GM19467 (cell line): ENCODE measurements at regions not wholly inside any gene's neighbourhood (a gene's known extent, or its start where the extent isn't known, plus 50 kb on each side); places are given as distances from the start of the nearest gene placed in this dataset.
"Not testable (repeated sequence)": the region's sequence is repeated elsewhere in the genome, so short reads cannot be mapped to it uniquely, and the experiment has no call there.

Experiments
- ATAC-seq: cut with Tn5 transposase; IDR thresholded peaks from one replicate; pipeline ENCODE4 v1.9.1; 2021; ENCODE audit warnings: mild to moderate bottlenecking, moderate library complexity; ENCODE audit not compliant: unreplicated experiment

DNA sequence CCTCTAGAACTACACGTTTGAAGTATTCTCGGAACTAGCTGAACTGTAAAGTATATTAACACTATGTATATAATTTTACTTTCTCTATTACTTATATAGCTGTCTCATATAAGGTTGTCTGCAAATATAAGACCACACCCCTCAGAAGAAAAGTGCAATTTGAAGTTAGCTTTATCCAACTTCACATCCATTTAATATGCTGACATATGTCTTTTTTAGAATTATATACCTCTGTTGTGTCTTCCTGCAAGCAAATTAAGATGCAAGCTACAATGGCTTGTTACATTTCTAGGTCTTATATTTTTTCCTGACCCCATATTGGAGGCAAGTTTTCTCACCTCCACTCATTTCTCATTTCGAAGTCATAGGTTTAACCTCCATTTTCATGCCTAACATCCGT, 349.0 kb upstream of the AGA start:
- ATAC-seq: no peak

DNA sequence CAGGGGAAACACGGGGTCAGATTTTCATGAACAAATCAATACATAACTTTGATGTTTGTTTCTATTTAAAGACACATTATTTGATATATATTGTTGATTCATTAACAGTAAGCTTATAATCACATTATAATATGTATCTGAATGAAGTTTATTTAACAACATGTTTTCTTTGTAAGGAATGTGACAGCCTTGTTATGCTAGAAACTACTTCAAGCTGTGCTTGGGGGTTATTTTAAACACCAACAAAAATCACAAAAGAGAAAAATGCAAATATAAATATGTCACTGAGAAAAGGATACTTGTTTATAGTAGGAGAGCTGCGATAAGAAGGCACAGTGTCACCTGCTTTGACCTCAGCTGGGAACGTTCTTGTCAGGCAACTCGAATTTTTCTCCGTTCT, 354.6 kb upstream of the AGA start:
- no peak for ATAC-seq

DNA sequence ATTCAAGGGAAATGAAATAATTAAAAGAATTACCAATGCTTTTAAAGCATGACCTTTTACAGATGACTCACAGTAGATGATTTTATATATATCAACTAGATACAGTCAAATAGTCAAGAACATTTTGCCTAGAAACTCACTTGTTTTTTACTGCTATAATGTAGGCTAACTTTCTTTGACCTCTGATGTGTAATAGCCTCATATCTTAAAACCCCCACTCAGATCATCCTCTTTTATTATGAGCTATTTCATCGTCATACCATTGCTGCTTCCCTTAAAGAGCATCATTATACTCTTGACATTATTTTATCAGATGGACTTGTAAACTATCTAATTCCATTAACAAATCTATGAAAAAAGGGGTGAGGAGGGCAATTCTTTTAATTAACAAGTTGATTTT, 355.9 kb upstream of the AGA start:
- ATAC-seq: no peak

DNA sequence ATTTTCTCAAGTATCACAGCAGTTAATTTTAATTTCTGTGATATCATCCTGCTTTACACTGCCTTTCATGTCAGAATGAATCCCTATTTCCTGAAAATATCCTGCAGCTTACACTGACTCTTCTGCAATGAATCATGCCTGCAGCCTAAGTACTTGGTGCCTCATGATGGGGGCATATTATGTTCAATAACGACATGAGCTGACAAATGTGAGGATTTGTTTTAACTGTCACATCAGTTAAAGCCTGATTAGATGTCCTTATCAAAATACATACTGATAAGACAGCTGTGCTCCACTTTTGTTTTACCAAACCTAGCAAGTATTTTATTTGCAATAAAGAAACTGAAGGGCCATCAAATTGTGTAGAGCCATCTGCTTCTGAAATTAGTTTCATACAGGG, 359.9 kb upstream of the AGA start:
- no peak for ATAC-seq

DNA sequence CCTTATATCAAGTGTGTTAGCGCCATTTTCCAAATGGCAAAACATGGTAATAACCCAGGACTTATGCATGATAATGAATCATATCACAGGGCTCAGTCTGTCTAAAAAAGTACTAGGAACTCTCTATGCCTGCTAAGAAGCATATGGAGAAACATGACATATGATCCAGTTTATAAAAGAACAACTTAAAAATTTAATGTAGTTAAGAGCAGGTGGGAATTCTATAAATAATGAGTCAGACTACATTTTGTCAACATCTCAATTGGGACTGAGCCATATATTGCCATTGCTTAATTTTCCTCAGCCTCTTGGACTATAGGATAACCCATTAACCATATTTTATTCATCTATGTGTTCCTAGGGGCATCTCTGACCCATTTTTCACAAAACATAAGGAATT, 360.4 kb upstream of the AGA start:
- no peak for ATAC-seq

DNA sequence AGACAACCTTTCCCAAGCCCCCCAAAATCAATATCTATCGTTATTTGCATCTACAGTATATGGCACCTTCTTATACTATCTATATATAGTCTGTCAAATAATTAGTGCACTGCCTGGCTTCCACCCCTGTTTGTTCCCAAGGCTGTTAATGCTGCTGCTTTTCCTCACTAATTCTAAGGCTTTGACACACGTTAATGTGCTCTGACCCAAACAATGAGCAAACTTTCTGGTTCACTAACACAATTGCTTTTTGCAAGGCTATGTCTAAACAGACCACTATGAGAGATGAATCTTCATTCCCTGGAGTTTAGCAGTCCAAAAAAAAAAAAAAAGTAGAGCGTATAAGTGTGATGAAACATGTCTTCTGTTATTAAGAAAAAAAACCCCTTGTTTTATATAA, 360.9 kb upstream of the AGA start:
- ATAC-seq: no peak

DNA sequence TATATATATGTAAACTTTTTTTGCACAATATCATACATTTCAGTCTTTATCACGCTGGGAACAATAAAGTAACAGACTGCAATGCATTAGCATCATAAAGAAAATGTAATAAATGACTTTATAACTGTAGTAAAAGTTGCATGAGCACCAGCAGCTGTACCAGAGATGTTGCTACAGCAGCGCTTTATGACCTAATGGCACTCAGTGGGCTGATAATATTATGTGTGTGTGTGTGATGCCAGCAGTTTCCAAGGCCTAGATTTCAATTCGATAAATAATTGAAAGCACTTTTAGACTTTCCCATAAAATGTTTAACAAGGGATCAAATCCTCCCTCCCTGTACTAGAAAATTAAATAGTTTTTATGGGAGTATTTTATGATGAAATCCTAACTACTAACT, 367.6 kb upstream of the AGA start:
- no peak for ATAC-seq

DNA sequence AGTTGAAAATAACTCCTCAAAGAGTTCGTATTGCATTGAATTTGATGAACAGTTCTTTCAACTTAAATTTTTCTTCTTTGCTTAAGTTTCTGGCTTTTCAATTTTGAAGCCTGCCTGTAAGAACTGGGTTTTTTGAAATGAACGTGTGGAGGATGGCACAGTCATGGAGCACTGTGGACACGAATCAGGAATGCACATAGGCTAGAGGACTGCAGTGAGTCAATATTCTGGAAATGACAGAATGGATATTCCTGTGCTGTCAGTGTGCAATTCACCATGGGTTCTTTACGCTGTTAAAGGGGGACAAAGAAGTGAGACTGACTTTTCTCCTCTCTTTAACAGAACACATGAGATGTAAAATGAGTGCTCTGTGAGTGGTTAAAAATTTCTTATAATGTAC, 368.0 kb upstream of the AGA start:
- no peak for ATAC-seq

DNA sequence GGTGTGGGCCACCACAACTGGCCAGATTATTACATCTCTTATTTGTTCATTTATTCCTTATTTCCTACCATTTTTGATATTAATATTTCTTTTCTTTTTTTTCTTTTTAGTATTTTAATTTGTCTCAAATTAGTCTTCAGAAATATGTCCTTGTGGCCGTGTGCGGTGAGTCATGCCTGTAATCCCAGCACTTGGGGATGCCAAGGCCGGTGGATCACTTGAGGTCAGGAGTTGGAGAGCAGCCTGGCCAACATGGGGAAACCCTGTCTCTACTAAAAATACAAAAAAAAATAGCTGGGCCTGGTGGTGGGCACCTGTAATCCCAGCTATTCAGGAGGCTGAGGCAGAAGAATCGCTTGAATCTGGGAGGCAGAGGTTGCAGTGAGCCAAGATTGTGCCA, 376.2 kb upstream of the AGA start:
- not testable (repeated sequence) for ATAC-seq

DNA sequence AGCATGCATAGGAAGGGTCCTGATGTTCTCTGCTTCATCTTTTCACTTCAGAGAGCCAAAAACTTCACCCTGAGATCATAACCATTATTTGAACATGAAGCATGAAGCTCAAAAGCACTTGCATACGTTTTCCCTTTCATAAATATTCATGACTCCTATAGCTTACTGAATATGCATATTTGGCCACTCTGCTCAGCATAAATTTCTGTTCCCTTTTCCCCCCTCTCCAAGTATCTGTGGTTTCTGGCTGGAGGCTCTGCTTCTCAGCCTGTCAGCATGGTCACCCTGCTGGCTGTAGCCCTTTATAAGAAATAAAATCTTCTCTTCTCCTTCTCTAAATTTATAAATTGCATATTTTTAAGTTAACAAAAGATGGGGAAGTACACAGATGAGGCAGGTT, 384.7 kb upstream of the AGA start:
- ATAC-seq: no peak

DNA sequence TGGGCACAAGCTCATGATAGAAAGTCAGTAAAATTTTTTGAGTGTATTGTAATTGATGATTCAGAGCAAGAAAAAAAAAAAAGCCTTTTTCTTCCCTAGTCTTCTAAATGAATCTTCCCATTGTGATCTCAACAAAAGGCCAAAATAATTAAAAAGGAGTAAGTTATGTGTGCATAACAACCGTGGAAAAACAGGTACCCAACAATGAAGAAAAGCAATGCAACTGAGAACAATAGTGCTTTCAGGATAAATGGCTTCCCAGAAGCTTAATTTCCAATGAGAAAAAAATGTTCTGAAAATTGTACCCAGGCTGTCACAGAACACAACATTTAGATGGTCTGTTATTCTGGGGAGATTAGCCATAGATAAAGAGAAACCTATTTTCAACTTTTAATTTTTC, 399.0 kb upstream of the AGA start:
- no peak for ATAC-seq

DNA sequence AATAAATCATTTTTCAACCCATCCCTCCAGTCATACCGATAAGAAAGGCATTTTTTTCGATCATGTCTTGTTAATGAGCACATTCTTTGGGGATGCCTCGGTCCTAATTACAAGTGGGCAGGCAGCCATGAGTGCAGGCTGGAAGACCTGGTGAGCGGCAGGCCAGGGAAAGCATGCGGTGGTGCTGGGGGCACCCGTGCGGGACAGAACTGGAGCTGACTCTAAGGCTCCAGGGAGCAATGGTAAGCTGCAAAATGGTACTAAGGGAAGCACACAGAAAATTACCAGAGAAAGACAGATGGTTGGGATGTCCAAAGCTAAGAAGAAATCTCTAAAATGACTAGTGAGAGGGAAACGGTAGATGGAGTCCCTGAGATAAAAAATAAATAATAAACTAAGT, 411.0 kb upstream of the AGA start:
- ATAC-seq: no peak

DNA sequence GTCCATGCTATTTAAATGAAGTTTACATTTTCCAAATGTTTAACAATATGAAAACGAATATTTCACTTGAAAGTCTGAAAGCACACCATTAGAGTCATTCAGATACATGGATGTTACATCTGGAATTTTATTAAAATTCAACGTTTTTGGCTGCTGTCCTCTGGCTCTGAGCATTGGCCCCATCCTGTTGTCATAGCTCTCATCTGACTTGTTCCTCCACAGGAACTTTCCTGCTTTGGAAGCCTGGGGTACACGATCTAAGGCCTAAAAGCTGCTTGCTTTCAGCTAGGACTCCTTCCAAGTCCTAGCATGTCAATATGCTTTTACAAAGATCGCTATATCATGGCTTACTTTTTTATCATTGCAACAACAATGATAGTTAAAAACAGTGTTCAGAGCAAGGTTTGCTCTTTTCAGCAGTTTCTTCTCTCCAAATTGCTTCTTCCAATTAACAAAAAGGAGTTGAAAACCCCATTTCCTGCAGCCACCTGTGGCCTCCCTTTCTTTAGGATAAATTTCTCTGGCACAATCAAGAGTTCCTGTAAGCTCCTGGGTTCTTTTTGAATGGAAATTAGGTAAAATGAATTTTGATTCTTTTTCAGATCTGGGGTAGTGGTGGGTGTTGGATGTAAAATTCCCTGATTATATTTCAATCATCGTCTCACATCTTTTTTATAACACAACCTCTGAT, 413.4 kb upstream of the AGA start:
- ATAC-seq: no peak

DNA sequence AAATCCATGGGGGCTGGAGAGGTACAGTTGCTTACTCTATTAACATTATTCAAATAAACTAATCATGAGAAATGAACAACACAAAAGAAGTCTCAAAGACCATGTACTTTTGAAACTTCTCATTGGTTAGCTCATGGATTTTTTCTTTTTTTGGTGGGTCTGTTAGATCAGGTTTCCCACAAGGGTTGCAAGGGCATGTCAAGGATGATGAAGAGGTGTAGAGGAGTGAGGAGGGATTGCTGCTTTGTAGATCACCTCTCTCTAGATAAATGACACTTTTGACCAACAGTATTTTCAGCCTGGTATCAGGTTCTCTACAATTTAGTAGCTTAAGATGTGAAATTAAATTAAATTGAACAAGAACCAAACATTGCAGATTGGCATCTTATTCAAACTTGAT, 417.9 kb upstream of the AGA start:
- no peak for ATAC-seq

DNA sequence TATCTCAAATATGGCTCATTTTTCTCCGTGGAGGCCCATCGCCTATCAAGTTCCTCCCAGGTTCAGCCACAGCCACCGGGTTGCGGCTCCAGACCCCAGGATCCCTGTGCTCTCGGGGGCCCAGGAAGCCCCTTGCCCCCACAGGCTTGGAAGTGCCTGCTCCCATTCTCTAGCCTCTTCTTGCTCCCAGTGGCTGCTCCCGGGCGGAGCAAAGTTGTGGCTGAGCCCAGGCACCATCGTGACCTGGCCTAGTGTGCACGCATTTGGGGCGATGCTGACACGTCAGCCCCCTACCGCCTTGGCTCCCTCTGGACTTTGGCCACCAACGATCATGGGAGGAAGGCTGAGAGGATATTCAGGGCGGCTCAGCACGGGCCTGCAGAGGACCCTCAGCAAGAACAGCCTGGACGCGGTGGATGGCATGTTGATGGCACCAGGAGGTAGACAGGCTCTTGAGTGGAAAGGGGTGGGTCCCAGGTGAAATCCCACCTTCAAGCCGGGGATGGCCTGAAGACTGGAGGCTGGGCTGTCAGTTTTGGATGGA, 419.4 kb upstream of the AGA start:
- no peak for ATAC-seq

DNA sequence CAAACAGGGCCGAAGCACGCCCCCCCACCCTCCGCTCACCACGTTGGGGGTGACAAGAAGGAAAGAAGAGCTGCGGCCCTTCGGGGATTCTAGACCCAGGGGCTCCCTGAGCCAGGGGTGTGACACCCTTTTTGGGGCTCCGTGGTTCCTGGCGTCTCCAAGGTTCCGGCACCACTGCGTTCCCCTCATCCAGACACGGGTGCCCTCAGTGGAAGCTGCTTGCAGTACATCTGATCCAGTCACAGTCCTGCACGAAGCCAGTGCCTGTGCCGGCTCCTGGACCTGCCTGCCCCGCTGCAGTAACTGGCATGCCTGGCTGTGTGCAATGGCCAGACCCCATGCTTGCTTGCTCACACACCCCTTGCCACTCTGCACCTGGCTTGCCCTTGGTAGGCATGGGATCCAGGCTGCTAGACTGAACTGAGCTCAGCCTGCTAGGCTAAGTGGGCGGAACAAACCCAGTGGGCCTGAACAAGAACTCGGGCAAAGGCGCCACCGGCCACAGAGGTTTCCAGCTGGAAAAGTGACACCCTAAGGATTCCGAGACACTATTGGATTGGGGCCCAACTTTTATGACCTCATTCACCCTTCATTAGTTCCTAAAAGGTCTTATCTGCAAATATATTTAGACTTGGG, 420.4 kb upstream of the AGA start:
- ATAC-seq: no peak

DNA sequence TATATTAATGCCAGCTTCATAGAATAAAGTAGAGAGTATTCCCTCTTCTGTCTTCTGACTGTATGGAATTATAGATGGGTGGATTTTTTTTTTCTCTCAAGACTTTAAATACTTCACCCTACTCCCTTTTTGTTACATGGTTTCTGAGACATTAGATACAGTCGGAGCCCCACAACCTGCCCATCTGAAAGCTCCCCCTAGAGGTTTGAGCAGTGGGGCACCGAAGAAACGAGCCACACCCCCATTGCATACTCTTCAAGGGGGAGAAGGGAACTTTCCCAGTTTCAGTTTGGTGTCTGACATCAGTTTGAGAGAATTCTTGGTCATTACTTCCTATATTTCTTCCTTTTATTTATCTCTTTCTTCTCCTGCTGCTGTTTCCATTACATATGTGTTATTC, 437.6 kb upstream of the AGA start:
- no peak for ATAC-seq

DNA sequence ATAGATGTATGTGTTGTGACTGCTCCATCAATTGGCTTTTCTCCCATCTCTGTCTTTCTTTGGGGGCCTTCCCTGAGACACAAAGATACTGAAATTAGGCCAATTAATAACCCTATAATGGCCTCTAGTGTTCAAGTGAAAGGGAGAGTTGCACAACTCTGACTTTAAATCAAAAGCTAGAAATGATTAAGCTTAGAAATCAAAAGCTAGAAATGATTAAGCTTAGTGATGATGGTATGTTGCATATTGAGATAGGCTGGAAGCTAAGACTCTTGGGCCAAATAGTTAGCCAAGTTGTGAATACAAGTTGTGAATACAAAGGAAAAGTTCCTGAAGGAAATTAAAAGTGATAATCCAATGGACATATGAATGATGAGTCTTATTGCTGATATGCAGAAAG, 452.9 kb upstream of the AGA start:
- ATAC-seq: no peak

DNA sequence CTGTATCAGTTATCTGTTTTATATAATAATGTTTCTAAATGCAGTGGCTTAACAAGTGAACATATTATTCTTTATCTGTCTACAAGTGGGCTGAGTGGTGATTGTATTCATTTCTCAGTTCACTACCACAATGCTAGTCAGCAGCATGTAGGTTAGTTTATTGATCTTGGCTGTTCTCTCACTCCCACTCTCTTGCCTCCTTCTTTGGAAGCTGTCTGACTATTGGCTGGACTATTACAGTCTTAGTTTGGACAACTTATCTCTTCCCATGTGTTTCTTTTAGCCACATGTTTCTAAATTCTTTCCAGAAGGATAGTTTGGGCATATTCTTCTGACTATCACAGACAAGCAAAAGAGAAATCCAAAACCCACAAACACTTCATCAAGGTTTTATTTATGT, 459.5 kb upstream of the AGA start:
- no peak for ATAC-seq

DNA sequence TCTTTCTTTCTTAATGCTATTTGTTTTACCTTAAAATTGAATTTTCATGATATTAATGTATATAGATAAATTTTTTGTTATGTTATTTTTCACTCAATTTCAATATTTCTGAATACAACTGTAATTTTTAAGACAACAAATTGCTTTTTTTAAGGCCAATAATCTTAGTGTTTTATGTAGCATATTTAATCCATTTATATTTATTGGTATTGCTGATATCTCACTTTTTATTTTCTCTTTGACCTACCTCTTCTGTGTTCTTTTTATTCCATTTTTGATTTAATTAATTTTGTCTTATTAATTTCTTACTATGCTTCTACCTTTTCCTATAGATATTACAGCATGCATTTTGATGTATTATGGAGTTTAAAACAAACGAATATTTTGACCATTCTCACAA, 460.1 kb upstream of the AGA start:
- no peak for ATAC-seq

DNA sequence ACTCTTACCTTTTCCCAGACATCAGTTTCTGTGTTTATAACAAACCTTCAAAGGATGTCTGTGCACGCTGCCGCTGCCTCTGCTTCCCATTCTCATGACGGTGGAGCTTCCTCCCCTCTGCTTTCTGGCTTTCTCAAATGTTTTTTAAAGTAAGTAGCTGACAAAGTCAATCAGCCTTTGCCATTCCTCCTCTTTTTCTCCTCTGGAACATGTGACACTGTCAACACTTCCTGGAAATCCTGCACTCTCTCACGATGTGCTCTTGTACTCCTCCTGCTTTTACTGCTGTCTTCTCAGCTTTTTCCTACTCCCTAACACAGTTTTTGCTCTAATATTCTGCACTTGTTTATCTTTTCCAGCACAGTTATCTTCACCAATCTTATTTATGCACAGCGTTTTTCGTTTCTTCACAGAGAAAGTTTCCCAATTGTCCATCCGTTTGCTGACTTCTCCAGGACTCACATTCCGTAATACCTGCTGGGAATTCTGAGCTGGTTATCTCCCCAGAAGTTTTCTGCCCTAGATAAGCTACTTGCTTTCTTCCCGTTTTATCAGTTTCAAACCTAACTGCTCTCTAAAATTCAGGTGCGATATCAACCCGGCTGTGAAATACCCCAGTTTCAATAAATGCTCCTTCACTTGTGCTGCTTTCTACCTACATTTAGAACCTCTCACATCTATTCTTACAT, 465.6 kb upstream of the AGA start:
- ATAC-seq: no peak

DNA sequence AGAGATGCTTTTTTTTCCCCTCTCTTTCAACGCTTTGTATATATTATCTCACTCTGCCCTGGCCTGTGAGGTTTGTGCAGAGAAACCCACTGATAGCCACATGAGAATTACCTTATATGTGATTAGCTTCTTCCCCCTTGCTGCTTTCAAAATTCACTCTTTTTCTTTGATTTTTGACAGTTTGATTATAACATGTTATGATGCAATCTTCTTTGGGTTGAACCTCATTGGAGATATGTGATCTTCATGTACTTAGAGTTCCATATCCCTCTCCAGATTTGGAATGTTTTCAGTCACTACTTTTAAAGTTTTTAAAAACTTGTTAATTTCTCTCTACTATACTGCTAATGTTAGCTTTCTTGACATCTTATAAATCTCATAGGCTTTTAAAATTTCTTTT, 479.5 kb upstream of the AGA start:
- no peak for ATAC-seq
